Tibial nerve (tissue), 4 donors: ENCODE measurements at regions not wholly inside any gene's neighbourhood (a gene's known extent, or its start where the extent isn't known, plus 50 kb on each side); places are given as distances from the start of the nearest gene placed in this dataset.

Source experiments
- DNase-seq, 2 donors: peaks; one replicate each; pipeline ENCODE4 v3.0.0-alpha.2; 2019; ENCODE audit warnings: low spot score in 2 of 2
- H3K27ac ChIP-seq, 4 donors: fragments of 200-600 bp; sonication (generic) in 3 of 4; one replicate each; pipeline ENCODE4 v1.5.1; 2017 to 2019; ENCODE audit warnings: mild to moderate bottlenecking in 1 of 4
- H3K27me3 ChIP-seq, 2 donors: fragments of 200-600 bp; sonication (generic) in 1 of 2; one replicate each; pipeline versions ENCODE4 v1.5.1 to v1.6.0; 2017 to 2019
- H3K36me3 ChIP-seq, 3 donors: fragments of 200-600 bp; sonication (generic); one replicate each; pipeline ENCODE4 v1.5.1; 2018 to 2019
- H3K4me1 ChIP-seq, 4 donors: fragments of 200-600 bp; sonication (generic) in 3 of 4; one replicate each; pipeline ENCODE4 v1.5.1; 2017 to 2019
- H3K4me3 ChIP-seq, 4 donors: fragments of 200-600 bp; sonication (generic) in 3 of 4; one replicate each; pipeline ENCODE4 v1.5.1; 2017 to 2019; ENCODE audit warnings: mild to moderate bottlenecking in 1 of 4, moderate library complexity in 1 of 4
- H3K9me3 ChIP-seq, 4 donors: fragments of 200-600 bp; sonication (generic) in 3 of 4; one replicate each; pipeline ENCODE4 v1.5.1; 2017 to 2019
- EP300 ChIP-seq, 2 donors: sonication (generic); formaldehyde crosslinking; IDR thresholded peaks; one replicate each; pipeline ENCODE4 v1.6.1; 2017; ENCODE audit warnings: antibody characterized with exemption in 2 of 2, mild to moderate bottlenecking in 1 of 2
- POLR2A ChIP-seq, 2 donors: fragments of 450-650 bp; IDR thresholded peaks; one replicate each; pipeline ENCODE4 v1.6.1; 2017; ENCODE audit warnings: antibody characterized with exemption in 2 of 2, mild to moderate bottlenecking in 2 of 2, moderate library complexity in 2 of 2
- WGBS, 2 donors: methylation state at CpG; one replicate each; pipeline ENCODE4 v1.1.5; 2018; 5-methylcytosine and 5-hydroxymethylcytosine counted together
- TF ChIP-seq, protein P1 (sequence below), 5 experiments: fragments of 200-600 bp in 3 of 5; fragments of 450-650 bp in 2 of 5; sonication (generic) in 3 of 5; IDR thresholded peaks; one replicate each; pipeline ENCODE4 v1.5.1; 2016 to 2019; ENCODE audit warnings: antibody characterized with exemption in 5 of 5, mild to moderate bottlenecking in 3 of 5, moderate library complexity in 2 of 5

DNA sequence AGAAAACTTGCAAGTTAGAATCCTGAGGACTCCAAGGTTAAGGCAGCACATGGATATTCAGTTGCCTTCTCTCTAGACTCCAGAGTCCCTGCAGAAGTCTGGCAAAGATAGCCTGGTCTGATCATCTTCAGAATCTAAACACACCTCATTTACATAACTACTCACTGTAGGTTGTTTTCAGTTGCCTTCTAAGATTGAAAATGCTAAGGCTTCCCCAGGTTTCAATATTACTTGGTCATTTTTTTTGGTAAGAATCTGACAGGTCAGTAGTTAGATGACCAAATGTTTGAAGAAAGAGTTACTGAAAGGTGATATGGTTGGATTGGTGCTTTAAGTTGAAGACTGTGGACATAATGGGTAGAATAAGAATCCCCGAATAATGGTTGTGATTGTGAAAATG is 205.4 kb upstream of the KCNJ16 start:
- 91 to 97% methylated on average over 1 of the region's 1 CpG for WGBS, 2 donors
- no peaks in the 10 kb centered on the region for H3K27me3 ChIP-seq
- peaks cover 0 to 9% (median 0%) of the 10 kb centered on the region in 4 donors for H3K4me1 ChIP-seq
- H3K4me3 ChIP-seq: no peak overlapping the region
- TF ChIP-seq EP300 (IDR thresholded peaks at IDR 0.05) (no peak), POLR2A (IDR thresholded peaks at IDR 0.05) (no peak)
- TF ChIP-seq, protein P1, sequence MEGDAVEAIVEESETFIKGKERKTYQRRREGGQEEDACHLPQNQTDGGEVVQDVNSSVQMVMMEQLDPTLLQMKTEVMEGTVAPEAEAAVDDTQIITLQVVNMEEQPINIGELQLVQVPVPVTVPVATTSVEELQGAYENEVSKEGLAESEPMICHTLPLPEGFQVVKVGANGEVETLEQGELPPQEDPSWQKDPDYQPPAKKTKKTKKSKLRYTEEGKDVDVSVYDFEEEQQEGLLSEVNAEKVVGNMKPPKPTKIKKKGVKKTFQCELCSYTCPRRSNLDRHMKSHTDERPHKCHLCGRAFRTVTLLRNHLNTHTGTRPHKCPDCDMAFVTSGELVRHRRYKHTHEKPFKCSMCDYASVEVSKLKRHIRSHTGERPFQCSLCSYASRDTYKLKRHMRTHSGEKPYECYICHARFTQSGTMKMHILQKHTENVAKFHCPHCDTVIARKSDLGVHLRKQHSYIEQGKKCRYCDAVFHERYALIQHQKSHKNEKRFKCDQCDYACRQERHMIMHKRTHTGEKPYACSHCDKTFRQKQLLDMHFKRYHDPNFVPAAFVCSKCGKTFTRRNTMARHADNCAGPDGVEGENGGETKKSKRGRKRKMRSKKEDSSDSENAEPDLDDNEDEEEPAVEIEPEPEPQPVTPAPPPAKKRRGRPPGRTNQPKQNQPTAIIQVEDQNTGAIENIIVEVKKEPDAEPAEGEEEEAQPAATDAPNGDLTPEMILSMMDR (IDR thresholded peaks at IDR 0.05): no peak
- H3K9me3 ChIP-seq: no peaks in the 10 kb centered on the region
- H3K36me3 ChIP-seq: no peaks in the 10 kb centered on the region
- no peak overlapping the region for H3K27ac ChIP-seq
- DNase-seq: no peak

DNA sequence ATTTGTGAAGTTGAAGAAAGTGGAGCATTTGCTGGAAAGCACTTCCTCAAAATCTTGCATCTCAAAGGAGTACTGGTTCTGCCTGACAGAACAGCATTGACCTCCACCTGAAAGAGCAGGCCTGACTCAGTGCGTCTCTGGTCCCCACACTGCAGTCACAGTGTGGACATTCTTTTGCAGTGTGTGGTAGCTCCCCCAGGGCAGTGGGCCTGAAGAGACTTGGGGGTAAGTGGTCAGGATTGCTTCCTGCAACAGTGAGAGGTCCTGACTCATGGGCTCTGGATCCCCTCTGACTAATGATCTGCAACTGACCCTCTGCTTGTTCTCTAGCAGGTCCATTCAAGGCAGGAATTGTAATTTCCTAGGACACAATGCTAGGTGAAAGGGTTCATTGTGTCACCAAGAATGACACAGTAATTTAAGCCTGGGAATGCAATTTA is 204.9 kb upstream of the KCNJ16 start:
- Histone ChIP-seq H3K27me3 (no peaks in the 10 kb centered on the region), H3K36me3 (no peaks in the 10 kb centered on the region), H3K27ac (no peak overlapping the region), H3K4me1 (peaks cover 0 to 9% (median 0%) of the 10 kb centered on the region in 4 donors), H3K9me3 (no peaks in the 10 kb centered on the region), H3K4me3 (no peak overlapping the region)
- TF ChIP-seq EP300 (IDR thresholded peaks at IDR 0.05): no peak
- TF ChIP-seq, protein P1 (IDR thresholded peaks at IDR 0.05): no peak
- TF ChIP-seq POLR2A (IDR thresholded peaks at IDR 0.05): no peak
- DNase-seq: no peak
- 64 to 68% methylated on average over 1 of the region's 1 CpG for WGBS, 2 donors

DNA sequence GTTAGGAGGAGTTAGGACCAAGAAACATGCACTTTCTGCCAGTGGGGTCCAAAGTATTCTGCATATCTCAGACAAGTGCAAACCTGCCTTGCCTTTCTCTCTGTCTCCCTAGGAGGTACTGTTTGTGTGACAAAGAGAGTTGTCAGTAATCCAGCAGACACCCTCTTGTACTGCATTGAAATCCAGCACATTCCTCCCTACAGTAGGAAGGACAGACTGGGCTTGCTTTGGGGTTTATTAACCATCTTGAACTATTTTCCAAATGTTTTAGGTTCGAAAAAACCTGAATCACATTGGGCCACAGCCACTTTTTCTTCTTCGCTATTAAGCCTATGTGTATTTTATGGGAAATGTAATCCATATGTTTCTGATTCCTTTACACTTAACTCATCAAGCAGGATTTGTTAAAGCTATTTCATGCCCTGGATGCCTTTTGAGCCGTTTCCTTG is 204.2 kb upstream of the KCNJ16 start:
- no peaks in the 10 kb centered on the region for H3K9me3 ChIP-seq
- WGBS, 2 donors: 29 to 37% methylated on average over 3 of the region's 3 CpGs
- H3K27me3 ChIP-seq: no peaks in the 10 kb centered on the region
- peaks cover 0 to 9% (median 0%) of the 10 kb centered on the region in 4 donors for H3K4me1 ChIP-seq
- H3K27ac ChIP-seq: no peak overlapping the region
- TF ChIP-seq, protein P1 (IDR thresholded peaks at IDR 0.05): no peak
- TF ChIP-seq EP300 (IDR thresholded peaks at IDR 0.05): no peak
- no peak for TF ChIP-seq POLR2A (IDR thresholded peaks at IDR 0.05)
- no peaks in the 10 kb centered on the region for H3K36me3 ChIP-seq
- DNase-seq: no peak
- no peak overlapping the region for H3K4me3 ChIP-seq

DNA sequence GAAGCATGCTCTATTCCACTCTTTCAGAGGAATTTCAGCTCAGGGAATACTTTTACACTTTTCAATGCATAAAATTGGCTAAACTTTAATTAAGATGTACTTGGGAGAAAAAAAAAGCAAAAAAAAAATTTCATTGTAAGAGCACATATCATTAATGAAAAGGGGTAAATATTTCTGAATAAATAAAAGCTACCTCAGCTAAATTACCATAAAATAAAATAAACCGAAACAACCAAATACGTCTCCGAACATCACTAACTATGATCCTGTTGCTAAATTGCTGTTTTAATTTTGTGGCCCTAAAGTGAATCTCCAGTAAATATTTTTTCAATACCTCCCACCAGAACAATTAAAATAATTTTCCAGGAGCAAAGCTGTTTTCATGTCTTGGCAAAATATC is 203.7 kb upstream of the KCNJ16 start:
- no peak for TF ChIP-seq EP300 (IDR thresholded peaks at IDR 0.05)
- Histone ChIP-seq H3K36me3 (no peaks in the 10 kb centered on the region), H3K9me3 (no peaks in the 10 kb centered on the region), H3K27me3 (no peaks in the 10 kb centered on the region), H3K27ac (no peak overlapping the region), H3K4me1 (peaks cover 0 to 9% (median 0%) of the 10 kb centered on the region in 4 donors), H3K4me3 (no peak overlapping the region)
- DNase-seq: no peak
- WGBS, 2 donors: 76 to 81% methylated on average over 3 of the region's 3 CpGs

DNA sequence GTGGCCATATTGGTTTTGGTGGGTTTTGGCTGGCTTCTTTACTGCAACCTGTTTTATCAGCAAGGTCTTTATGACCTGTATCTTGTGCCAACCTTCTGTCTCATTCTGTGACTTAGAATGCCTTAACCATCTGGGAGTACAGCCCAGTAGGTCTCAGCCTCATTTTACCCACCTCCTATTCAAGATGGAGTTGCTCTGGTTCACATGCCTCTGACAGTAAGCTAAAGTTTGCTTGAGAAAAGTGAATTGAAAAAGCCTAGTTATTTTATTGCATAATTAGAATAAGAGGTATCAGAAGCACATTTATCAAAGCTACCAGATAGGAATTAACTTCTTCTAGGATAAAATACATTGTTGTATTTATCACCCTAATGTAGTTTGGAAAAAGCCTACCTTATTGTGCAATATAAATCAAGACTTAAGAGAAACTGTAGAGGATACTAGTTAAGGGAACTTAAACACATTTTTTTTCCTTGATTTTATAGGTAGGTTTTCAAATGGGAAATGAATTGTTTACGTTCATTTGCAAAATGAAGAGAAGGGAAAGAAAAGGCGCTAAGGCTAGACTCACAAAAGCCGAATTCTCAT is 202.3 kb upstream of the KCNJ16 start:
- Histone ChIP-seq H3K27me3 (no peaks in the 10 kb centered on the region), H3K4me3 (no peak overlapping the region), H3K36me3 (no peaks in the 10 kb centered on the region), H3K4me1 (peaks cover 0 to 9% (median 0%) of the 10 kb centered on the region in 4 donors), H3K27ac (no peak overlapping the region), H3K9me3 (no peaks in the 10 kb centered on the region)
- TF ChIP-seq, protein P1 (IDR thresholded peaks at IDR 0.05): no peak
- no peak for TF ChIP-seq POLR2A (IDR thresholded peaks at IDR 0.05)
- no peak for DNase-seq
- WGBS, 2 donors: 96% methylated on average over 3 of the region's 3 CpGs
